Esophagus squamous epithelium (tissue), 5 donors: ENCODE measurements at regions not wholly inside any gene's neighbourhood (a gene's known extent, or its start where the extent isn't known, plus 50 kb on each side); places are given as distances from the start of the nearest gene placed in this dataset.

ENCODE experiments used
- DNase-seq: peaks from one replicate; lab custom pipeline; 2025; lab: John Stamatoyannopoulos, UW
- H3K27ac ChIP-seq, 4 donors: fragments of 200-600 bp; sonication (generic); one replicate each; pipeline ENCODE4 v1.5.1; 2016 to 2019; ENCODE audit warnings: mild to moderate bottlenecking in 1 of 4
- H3K27me3 ChIP-seq, 4 donors: fragments of 200-600 bp; sonication (generic); 1 replicate in 3 of 4; 2 replicates in 1 of 4; pipeline versions ENCODE4 v1.5.1 to v1.6.0; 2017 to 2021; ENCODE audit warnings: antibody characterized with exemption in 1 of 4
- H3K36me3 ChIP-seq, 3 donors: fragments of 200-600 bp; sonication (generic); one replicate each; pipeline ENCODE4 v1.5.1; 2016 to 2019
- H3K4me1 ChIP-seq, 3 donors: fragments of 200-600 bp; sonication (generic); one replicate each; pipeline ENCODE4 v1.5.1; 2017 to 2019
- H3K4me3 ChIP-seq, 4 donors: fragments of 200-600 bp; sonication (generic); 1 replicate in 3 of 4; 2 replicates in 1 of 4; pipeline ENCODE4 v1.5.1; 2016 to 2019; ENCODE audit warnings: mild to moderate bottlenecking in 2 of 4, moderate library complexity in 1 of 4
- H3K9me3 ChIP-seq, 3 donors: fragments of 200-600 bp; sonication (generic); one replicate each; pipeline ENCODE4 v1.5.1; 2016 to 2019
- CTCF ChIP-seq, 6 experiments: fragments of 450-650 bp in 4 of 6; fragments of 200-600 bp in 2 of 6; sonication (generic) in 2 of 6; IDR thresholded peaks; one replicate each; pipeline ENCODE4 v1.5.1; 2016 to 2019; ENCODE audit warnings: antibody characterized with exemption in 6 of 6, mild to moderate bottlenecking in 4 of 6, moderate library complexity in 4 of 6
- POLR2A ChIP-seq, 4 donors: fragments of 450-650 bp; IDR thresholded peaks; one replicate each; pipeline ENCODE4 v1.6.1; 2017; ENCODE audit warnings: antibody characterized with exemption in 4 of 4, mild to moderate bottlenecking in 4 of 4, moderate library complexity in 3 of 4
- WGBS, 2 donors: methylation state at CpG; one replicate each; pipeline ENCODE4 v1.1.5; 2018; 5-methylcytosine and 5-hydroxymethylcytosine counted together
- intact Hi-C: fragments of 100-400 bp; cut with DNase I; formaldehyde crosslinking; loops from one replicate; pipeline ENCODE4 v1.15.0; 2022
- donor health status: DM: yes; HTN: yes; CAD: no.

- Histone ChIP-seq H3K4me3 (no peak overlapping the region), H3K4me1 (no peaks in the 10 kb centered on the region), H3K27me3 (no peaks in the 10 kb centered on the region), H3K9me3 (no peaks in the 10 kb centered on the region), H3K36me3 (no peaks in the 10 kb centered on the region), H3K27ac (no peak overlapping the region)
- no peak for DNase-seq
- intact Hi-C loops: no loop called here
- TF ChIP-seq CTCF (IDR thresholded peaks at IDR 0.05) (no peak), POLR2A (IDR thresholded peaks at IDR 0.05) (no peak)
- 53 to 75% methylated on average over 2 to 3 of the region's 3 CpGs for WGBS, 2 donors
These were observed 119.1 kb upstream of the EGLN3 start for GRCh38 chr14:34069854-34070582.

GRCh38 chr14:34067587-34067986 is 116.7 kb upstream of the EGLN3 start:
- no peak overlapping the region for H3K27ac ChIP-seq
- 82 to 90% methylated on average over 3 of the region's 3 CpGs for WGBS, 2 donors

GRCh38 chr14:34065690-34066391 is 115.0 kb upstream of the EGLN3 start:
- intact Hi-C loops: no loop called here
- no peaks in the 10 kb centered on the region for H3K36me3 ChIP-seq
- no peak for TF ChIP-seq POLR2A (IDR thresholded peaks at IDR 0.05)
- TF ChIP-seq CTCF (IDR thresholded peaks at IDR 0.05): no peak
- no peak for DNase-seq
- 86 to 100% methylated on average over 3 to 4 of the region's 4 CpGs for WGBS, 2 donors
- no peak overlapping the region for H3K27ac ChIP-seq
- H3K27me3 ChIP-seq: peaks cover 0 to 3% (median 0%) of the 10 kb centered on the region in 4 donors
- H3K4me3 ChIP-seq: no peak overlapping the region
- H3K9me3 ChIP-seq: no peaks in the 10 kb centered on the region
- peaks cover 0 to 20% (median 0%) of the 10 kb centered on the region in 3 donors for H3K4me1 ChIP-seq

More at GRCh38 chr14:34067587-34067986, 116.7 kb upstream of the EGLN3 start:
- Histone ChIP-seq H3K27me3 (no peaks in the 10 kb centered on the region), H3K4me3 (no peak overlapping the region), H3K9me3 (no peaks in the 10 kb centered on the region), H3K36me3 (no peaks in the 10 kb centered on the region), H3K4me1 (peaks cover 0 to 18% (median 0%) of the 10 kb centered on the region in 3 donors)
- intact Hi-C loops: no loop called here
- no peak for TF ChIP-seq CTCF (IDR thresholded peaks at IDR 0.05)
- no peak for DNase-seq

- Histone ChIP-seq H3K4me1 (peaks cover 0 to 25% (median 0%) of the 10 kb centered on the region in 3 donors), H3K27ac (no peak overlapping the region), H3K36me3 (no peaks in the 10 kb centered on the region), H3K4me3 (no peak overlapping the region), H3K9me3 (no peaks in the 10 kb centered on the region), H3K27me3 (peaks cover 0 to 3% (median 0%) of the 10 kb centered on the region in 4 donors)
- no peak for TF ChIP-seq CTCF (IDR thresholded peaks at IDR 0.05)
- no peak for TF ChIP-seq POLR2A (IDR thresholded peaks at IDR 0.05)
- DNase-seq: no peak
- 46 to 75% methylated on average over 2 to 4 of the region's 4 CpGs for WGBS, 2 donors
- intact Hi-C loops: no loop called here
These were observed 114.4 kb upstream of the EGLN3 start for GRCh38 chr14:34065236-34065635.

GRCh38 chr14:34064349-34064748 is 113.5 kb upstream of the EGLN3 start:
- 14 to 54% methylated on average over 4 of the region's 4 CpGs for WGBS, 2 donors
- Histone ChIP-seq H3K27me3 (peaks cover 0 to 3% (median 0%) of the 10 kb centered on the region in 4 donors), H3K4me1 (peaks cover 0 to 33% (median 4%) of the 10 kb centered on the region in 3 donors), H3K27ac (peak overlapping the region in 2 of 4 donors; percentile 1 to 37), H3K36me3 (no peaks in the 10 kb centered on the region), H3K4me3 (no peak overlapping the region), H3K9me3 (no peaks in the 10 kb centered on the region)
- DNase-seq: no peak
- intact Hi-C loops: no loop called here
- no peak for TF ChIP-seq CTCF (IDR thresholded peaks at IDR 0.05)
- TF ChIP-seq POLR2A (IDR thresholded peaks at IDR 0.05): no peak
